ENCODE measurements at regions not wholly inside any gene's neighbourhood (a gene's known extent, or its start where the extent isn't known, plus 50 kb on each side); places are given as distances from the start of the nearest gene placed in this dataset.

DNA sequence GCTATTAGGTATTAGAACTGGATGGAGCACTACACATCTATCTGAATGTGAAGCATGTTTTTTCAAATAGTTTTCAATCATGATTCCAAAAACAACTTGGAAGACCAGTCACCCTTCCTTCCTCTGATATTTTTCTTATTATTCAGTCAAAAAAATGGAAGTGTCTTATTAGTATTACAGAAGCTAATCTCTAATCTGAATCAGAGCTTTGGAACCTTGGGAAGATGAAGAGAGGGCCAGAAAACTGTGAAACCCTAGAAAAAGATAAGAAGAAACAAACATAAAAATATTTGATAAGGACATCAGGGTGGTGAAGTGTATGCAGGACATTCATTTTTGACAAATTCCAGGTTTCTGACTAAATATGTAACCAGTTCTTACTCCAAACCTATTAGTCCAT, 166.3 kb upstream of the PRSS16 start:
- TF ChIP-seq, protein P1, sequence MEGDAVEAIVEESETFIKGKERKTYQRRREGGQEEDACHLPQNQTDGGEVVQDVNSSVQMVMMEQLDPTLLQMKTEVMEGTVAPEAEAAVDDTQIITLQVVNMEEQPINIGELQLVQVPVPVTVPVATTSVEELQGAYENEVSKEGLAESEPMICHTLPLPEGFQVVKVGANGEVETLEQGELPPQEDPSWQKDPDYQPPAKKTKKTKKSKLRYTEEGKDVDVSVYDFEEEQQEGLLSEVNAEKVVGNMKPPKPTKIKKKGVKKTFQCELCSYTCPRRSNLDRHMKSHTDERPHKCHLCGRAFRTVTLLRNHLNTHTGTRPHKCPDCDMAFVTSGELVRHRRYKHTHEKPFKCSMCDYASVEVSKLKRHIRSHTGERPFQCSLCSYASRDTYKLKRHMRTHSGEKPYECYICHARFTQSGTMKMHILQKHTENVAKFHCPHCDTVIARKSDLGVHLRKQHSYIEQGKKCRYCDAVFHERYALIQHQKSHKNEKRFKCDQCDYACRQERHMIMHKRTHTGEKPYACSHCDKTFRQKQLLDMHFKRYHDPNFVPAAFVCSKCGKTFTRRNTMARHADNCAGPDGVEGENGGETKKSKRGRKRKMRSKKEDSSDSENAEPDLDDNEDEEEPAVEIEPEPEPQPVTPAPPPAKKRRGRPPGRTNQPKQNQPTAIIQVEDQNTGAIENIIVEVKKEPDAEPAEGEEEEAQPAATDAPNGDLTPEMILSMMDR (IDR thresholded peaks at IDR 0.05; ENCODE audit: extremely low read depth, low read depth, low read length), result no peak
- DNase-seq (ENCODE audit: insufficient read length, low spot score, missing footprints), result no peak
- Histone ChIP-seq H3K4me2 (ENCODE audit: insufficient read depth, low read length) (no peak overlapping the region), H3K4me3 (ENCODE audit: insufficient read depth, low read length) (no peak overlapping the region), H3K27ac (ENCODE audit: low read depth, low read length) (no peak overlapping the region), H3K4me1 (ENCODE audit: insufficient read depth, low read length) (peaks cover 4% of the 10 kb centered on the region), H3K36me3 (ENCODE audit: insufficient read depth, low read length) (no peaks in the 10 kb centered on the region), H2AFZ (ENCODE audit: low read length) (no peak overlapping the region), H3K27me3 (ENCODE audit: insufficient read depth, low read length) (peaks cover 4% of the 10 kb centered on the region), H3K79me2 (ENCODE audit: insufficient read depth, low read length) (no peaks in the 10 kb centered on the region), H4K20me1 (ENCODE audit: insufficient read depth, low read length) (no peaks in the 10 kb centered on the region), H3K9me3 (ENCODE audit: low read depth, low read length) (no peaks in the 10 kb centered on the region)

DNA sequence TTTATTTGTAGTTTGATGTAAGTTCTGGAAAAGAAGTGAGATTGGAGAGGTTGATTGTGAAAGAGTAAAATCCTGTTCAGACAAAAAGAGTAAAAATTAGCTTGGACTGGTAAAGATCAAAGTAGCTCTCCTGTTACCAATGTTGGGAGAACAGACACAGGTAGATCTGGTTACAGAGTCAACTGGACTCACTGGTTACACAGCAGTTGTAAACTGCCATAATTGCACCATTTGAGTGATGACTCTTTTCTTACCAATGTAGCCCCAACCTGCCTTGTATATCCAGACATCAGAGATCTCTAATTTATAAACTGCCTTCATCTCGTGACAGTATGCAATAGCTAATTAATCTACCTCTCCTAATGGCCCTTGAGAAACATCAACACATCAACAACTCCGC, 165.6 kb upstream of the PRSS16 start:
- Histone ChIP-seq H3K4me3 (ENCODE audit: insufficient read depth, low read length) (no peak overlapping the region), H3K27me3 (ENCODE audit: insufficient read depth, low read length) (peaks cover 4% of the 10 kb centered on the region), H3K4me1 (ENCODE audit: insufficient read depth, low read length) (peaks cover 4% of the 10 kb centered on the region), H3K36me3 (ENCODE audit: insufficient read depth, low read length) (no peaks in the 10 kb centered on the region), H3K79me2 (ENCODE audit: insufficient read depth, low read length) (no peaks in the 10 kb centered on the region), H3K9me3 (ENCODE audit: low read depth, low read length) (no peaks in the 10 kb centered on the region), H2AFZ (ENCODE audit: low read length) (no peak overlapping the region), H4K20me1 (ENCODE audit: insufficient read depth, low read length) (no peaks in the 10 kb centered on the region), H3K4me2 (ENCODE audit: insufficient read depth, low read length) (no peak overlapping the region), H3K27ac (ENCODE audit: low read depth, low read length) (no peak overlapping the region)
- TF ChIP-seq, protein P1 (IDR thresholded peaks at IDR 0.05; ENCODE audit: extremely low read depth, low read depth, low read length), result no peak
- DNase-seq (ENCODE audit: insufficient read length, low spot score, missing footprints), result no peak

DNA sequence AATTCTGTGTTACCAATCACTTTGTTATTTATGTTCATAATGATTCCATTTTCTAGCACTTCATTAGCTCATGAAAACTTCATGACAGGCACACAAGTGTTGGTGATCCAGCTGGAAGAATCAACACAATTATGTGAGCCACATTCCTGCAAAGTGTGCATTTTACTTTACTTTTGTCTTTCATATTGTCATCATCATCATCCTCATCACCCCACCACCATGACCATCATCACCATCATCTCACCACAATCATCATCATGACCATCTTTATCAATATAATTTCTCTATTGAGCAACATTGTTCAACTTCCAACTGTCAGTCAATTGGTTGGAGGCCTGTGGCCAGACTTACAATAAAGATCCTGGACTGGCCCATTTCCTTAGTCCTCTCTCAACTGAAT, 159.4 kb upstream of the PRSS16 start:
- TF ChIP-seq, protein P1 (IDR thresholded peaks at IDR 0.05; ENCODE audit: extremely low read depth, low read depth, low read length), result no peak
- H3K4me2 ChIP-seq (ENCODE audit: insufficient read depth, low read length), result no peak overlapping the region
- no peak for DNase-seq (ENCODE audit: insufficient read length, low spot score, missing footprints)
- H4K20me1 ChIP-seq (ENCODE audit: insufficient read depth, low read length), result no peaks in the 10 kb centered on the region
- H3K4me1 ChIP-seq (ENCODE audit: insufficient read depth, low read length), result peaks cover 7% of the 10 kb centered on the region
- no peak overlapping the region for H2AFZ ChIP-seq (ENCODE audit: low read length)
- no peaks in the 10 kb centered on the region for H3K79me2 ChIP-seq (ENCODE audit: insufficient read depth, low read length)
- no peaks in the 10 kb centered on the region for H3K9me3 ChIP-seq (ENCODE audit: low read depth, low read length)
- H3K27ac ChIP-seq (ENCODE audit: low read depth, low read length), result no peak overlapping the region
- no peaks in the 10 kb centered on the region for H3K27me3 ChIP-seq (ENCODE audit: insufficient read depth, low read length)
- H3K36me3 ChIP-seq (ENCODE audit: insufficient read depth, low read length), result no peaks in the 10 kb centered on the region
- no peak overlapping the region for H3K4me3 ChIP-seq (ENCODE audit: insufficient read depth, low read length)

DNA sequence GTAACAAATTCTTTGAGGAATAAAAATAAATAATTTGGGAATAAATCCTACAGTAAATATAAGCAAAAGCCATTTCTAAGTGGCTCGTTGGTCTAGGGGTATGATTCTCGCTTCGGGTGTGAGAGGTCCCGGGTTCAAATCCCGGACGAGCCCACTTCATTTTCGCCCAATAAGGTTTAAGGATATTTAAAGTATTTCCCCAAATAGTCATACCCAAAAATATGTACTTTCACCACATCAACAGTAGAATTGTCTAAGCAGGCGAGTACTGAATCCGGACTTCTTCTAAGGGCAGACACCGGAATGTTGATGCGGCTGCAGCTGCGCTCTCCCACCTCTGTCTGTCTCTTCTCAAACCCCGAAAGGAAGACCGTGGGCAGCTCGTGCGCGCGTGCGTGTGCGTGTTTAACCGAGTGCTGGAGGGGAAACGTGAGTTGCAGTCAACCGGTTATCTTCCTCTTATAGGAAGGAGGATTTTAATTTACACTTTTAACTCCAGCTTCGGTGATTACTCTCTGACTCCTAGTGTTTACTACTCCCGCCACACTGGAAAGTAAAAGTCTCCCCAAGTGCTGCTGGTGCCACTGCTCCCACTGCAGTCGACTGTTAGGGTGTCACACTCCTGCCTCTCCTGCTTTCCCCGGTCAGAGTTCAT, 155.7 kb upstream of the PRSS16 start:
- no peaks in the 10 kb centered on the region for H3K27me3 ChIP-seq (ENCODE audit: insufficient read depth, low read length)
- TF ChIP-seq, protein P1 (IDR thresholded peaks at IDR 0.05; ENCODE audit: extremely low read depth, low read depth, low read length), result no peak

More for the DNA sequence above, 155.7 kb upstream of the PRSS16 start:
- H3K4me1 ChIP-seq (ENCODE audit: insufficient read depth, low read length), result peaks cover 7% of the 10 kb centered on the region
- peak overlapping the region; percentile 91 for H3K4me2 ChIP-seq (ENCODE audit: insufficient read depth, low read length)
- DNase-seq (ENCODE audit: insufficient read length, low spot score, missing footprints), result peak; percentile 91
- H3K79me2 ChIP-seq (ENCODE audit: insufficient read depth, low read length), result no peaks in the 10 kb centered on the region
- peak overlapping the region; percentile 44 for H2AFZ ChIP-seq (ENCODE audit: low read length)
- H3K36me3 ChIP-seq (ENCODE audit: insufficient read depth, low read length), result no peaks in the 10 kb centered on the region
- H3K4me3 ChIP-seq (ENCODE audit: insufficient read depth, low read length), result peak overlapping the region; percentile 57
- no peak overlapping the region for H3K27ac ChIP-seq (ENCODE audit: low read depth, low read length)
- no peaks in the 10 kb centered on the region for H3K9me3 ChIP-seq (ENCODE audit: low read depth, low read length)
- no peaks in the 10 kb centered on the region for H4K20me1 ChIP-seq (ENCODE audit: insufficient read depth, low read length)

Measured in osteoblast (primary cell).